H4 (cell line): ENCODE measurements at regions not wholly inside any gene's neighbourhood (a gene's known extent, or its start where the extent isn't known, plus 50 kb on each side); places are given as distances from the start of the nearest gene placed in this dataset.
"Not testable (repeated sequence)": the region's sequence is repeated elsewhere in the genome, so short reads cannot be mapped to it uniquely, and the experiment has no call there.

ENCODE experiments used
- DNase-seq: peaks from one replicate; pipeline ENCODE4 v3.0.0-alpha.2; 2015; ENCODE audit warnings: low spot score

GRCh38 chr1:147348592-147348991 lies 106.1 kb downstream of the CHD1L start:
- not testable (repeated sequence) for DNase-seq

GRCh38 chr1:147349533-147349932 lies 107.0 kb downstream of the CHD1L start:
- no peak for DNase-seq

- DNase-seq, result no peak
Observed at GRCh38 chr1:147351140-147351835, 108.8 kb downstream of the CHD1L start.

GRCh38 chr1:147377263-147378246 lies 135.1 kb downstream of the CHD1L start:
- DNase-seq, result no peak

GRCh38 chr1:147379889-147380288 lies 137.4 kb downstream of the CHD1L start:
- DNase-seq, result no peak

- no peak for DNase-seq
Observed at GRCh38 chr1:147384804-147385203, 142.3 kb downstream of the CHD1L start.

DNA sequence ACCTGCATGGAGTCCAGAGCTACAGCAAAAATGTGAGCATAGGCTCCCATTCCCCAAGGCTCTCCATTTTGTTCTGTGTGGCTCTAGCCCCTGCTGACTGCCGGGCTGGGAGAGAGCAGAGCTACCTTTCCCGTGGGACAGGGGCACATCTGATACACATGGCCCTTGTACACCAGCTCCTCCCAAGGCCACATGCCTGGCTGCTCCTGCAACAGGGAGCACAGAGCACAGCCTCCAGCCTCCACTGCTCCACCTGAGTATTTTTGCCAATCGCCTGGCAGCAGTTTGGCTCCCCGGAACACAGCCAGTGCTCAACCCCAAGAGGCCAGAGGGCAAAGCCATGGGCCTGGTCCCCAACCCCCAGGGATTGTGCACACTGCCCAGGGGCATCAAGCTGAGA lies 146.5 kb downstream of the CHD1L start:
- DNase-seq, result no peak

GRCh38 chr1:147389532-147390184 lies 147.2 kb downstream of the CHD1L start:
- peak; percentile 46 for DNase-seq

- DNase-seq, result no peak
Observed at GRCh38 chr1:147390185-147390542, 147.7 kb downstream of the CHD1L start.

DNA sequence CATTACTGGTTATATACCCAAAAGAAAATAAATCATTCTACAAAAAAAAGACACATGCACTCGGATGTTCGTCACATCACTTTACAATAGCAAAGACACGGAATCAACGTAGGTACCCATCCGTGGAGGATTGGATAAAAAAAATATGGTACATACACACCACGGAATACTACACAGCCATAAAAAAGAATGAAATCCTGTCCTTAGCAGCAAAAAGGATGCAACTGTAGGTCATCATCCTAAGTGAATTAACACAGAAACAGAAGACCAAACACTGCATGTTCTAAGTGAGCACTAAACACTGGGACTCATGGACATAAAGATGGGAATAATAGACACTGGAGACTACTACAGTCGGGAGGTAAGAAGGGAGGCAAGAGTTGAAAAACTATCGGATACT lies 148.6 kb downstream of the CHD1L start:
- no peak for DNase-seq

DNA sequence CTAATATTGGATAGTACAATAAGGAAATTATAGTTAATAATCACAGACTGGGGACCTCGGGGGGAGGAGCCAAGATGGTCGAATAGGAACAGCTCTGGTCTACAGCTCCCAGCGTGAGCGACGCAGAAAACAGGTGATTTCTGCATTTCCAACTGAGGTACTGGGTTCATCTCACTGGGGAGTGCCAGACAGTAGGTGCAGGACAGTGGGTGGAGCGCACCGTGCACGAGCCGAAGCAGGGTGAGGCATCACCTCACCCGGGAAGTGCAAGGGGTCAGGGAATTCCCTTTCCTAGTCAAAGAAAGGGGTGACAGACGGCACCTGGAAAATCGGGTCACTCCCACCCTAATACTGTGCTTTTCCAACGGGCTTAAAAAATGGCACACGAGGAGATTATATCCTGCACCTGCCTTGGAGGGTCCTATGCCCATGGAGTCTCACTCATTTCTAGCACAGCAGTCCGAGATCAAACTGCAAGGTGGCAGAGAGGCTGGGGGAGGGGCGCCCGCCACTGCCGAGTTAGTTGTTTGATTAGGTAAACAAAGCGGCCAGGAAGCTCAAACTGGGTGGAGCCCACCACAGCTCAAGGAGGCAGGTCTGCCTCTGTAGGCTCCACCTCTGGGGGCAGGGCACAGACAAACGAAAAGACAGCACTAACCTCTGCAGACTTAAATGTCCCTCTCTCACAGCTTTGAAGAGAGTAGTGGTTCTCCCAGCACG lies 138.8 kb upstream of the BCL9 start:
- not testable (repeated sequence) for DNase-seq

- not testable (repeated sequence) for DNase-seq
Observed at GRCh38 chr1:147404344-147404743, 137.0 kb upstream of the BCL9 start.

GRCh38 chr1:147409886-147410285 lies 131.4 kb upstream of the BCL9 start:
- DNase-seq, result no peak

GRCh38 chr1:147413110-147413605 lies 128.1 kb upstream of the BCL9 start:
- no peak for DNase-seq

GRCh38 chr1:147414505-147415163 lies 126.7 kb upstream of the BCL9 start:
- no peak for DNase-seq

GRCh38 chr1:147417024-147417423 lies 124.3 kb upstream of the BCL9 start:
- no peak for DNase-seq

DNA sequence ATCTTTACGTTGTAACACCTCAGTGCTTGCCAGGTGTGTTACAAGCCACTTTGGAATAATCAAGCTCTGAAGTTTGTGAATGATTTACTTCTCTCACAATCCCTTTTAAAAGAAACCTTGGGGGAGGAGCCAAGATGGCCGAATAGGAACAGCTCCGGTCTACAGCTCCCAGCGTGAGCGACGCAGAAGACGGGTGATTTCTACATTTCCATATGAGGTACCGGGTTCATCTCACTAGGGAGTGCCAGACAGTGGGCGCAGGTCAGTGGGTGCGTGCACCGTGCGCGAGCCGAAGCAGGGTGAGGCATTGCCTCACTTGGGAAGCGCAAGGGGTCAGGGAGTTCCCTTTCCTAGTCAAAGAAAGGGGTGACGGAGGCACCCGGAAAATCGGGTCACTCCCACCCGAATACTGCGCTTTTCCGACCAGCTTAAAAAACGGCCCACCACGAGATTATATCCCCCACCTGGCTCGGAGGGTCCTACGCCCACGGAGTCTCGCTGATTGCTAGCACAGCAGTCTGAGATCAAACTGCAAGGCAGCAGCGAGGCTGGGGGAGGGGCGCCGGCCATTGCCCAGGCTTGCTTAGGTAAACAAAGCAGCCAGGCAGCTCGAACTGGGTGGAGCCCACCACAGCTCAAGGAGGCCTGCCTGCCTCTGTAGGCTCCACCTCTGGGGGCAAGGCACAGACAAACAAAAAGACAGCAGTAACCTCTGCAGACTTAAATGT lies 118.0 kb upstream of the BCL9 start:
- DNase-seq, result not testable (repeated sequence)

DNA sequence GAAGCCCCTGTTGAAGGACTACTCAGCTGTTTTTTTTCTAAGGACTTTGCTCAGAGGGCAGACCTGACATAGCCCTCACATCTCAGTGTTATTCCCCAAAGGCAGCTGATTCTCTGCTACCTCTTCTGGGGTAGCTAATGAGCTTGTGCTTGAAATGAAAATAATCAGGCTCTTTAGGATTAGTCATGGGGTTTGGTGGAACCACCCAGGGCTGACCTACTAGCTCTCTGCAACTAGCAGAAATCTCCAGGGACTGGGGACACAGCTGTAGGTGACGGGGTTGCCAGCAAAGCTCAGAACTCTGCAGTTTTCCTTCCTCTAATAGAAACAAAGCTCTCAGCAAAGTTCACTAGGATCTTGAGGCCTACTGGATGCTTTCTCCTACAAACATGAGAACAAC lies 106.4 kb upstream of the BCL9 start:
- DNase-seq, result no peak

DNA sequence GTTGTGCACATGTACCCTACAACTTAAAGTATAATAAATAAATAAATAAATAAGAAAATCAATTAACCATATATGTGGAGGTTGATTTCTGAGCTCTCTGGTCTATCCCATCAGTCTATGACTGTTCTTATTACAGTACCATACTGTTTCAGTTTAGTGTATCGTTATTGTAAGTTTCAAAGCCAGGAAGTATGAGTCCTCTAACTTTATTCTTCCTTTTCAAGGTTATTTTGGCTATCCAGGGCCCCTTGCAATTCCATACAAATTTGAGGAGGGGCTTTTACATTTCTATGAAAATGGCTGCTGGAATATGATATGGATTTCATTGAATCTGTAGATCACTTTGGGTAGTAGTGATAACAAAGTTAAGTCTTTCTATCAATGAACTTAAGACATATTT lies 96.9 kb upstream of the BCL9 start:
- no peak for DNase-seq

DNA sequence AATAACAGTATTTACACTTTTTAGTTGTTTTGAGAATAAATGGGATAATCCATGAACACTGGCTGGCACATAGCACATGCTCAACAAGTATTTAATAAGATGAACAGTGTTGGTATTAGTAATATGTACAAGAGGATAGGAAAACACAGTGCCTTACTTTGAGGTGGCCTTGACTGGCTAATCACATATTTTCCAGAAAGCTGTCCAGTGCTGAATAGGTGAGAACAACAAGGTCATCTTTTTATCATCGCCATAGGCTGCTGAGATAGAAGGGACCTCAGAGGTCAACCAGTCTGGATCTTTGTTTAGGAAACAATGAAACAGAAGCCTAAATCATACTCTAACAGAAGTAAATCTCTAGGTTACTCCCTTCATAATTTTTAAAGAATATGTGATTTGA lies 89.7 kb upstream of the BCL9 start:
- DNase-seq, result no peak
